DND-41 (cell line): ENCODE measurements at regions not wholly inside any gene's neighbourhood (a gene's known extent, or its start where the extent isn't known, plus 50 kb on each side); places are given as distances from the start of the nearest gene placed in this dataset.

Experiments used
- ATAC-seq: fragments of 200-7000 bp; cut with Tn5 transposase; 3 replicates; pipeline ENCODE4 v1.9.1; 2021; ENCODE audit warnings: low read depth; ENCODE audit not compliant: insufficient read depth
- DNase-seq: peaks from one replicate; pipeline ENCODE4 v3.0.0-alpha.2; 2020
- H2AFZ ChIP-seq: 2 replicates; pipeline ENCODE4 v1.6.0; 2012; ENCODE audit warnings: low read depth, low read length
- H3K27ac ChIP-seq: 2 replicates; pipeline ENCODE4 v1.5.1; 2012; ENCODE audit warnings: low read length, inconsistent platforms
- H3K27me3 ChIP-seq: fragments of 200-600 bp; sonication (generic); 2 replicates; pipeline ENCODE4 v1.6.0; 2012; ENCODE audit warnings: low read length, mild to moderate bottlenecking, inconsistent platforms; ENCODE audit not compliant: insufficient read depth, poor library complexity
- H3K36me3 ChIP-seq: 2 replicates; pipeline ENCODE4 v1.5.1; 2012; ENCODE audit warnings: low read length, inconsistent platforms; ENCODE audit not compliant: insufficient read depth
- H3K4me1 ChIP-seq: 2 replicates; pipeline ENCODE4 v1.5.1; 2012; ENCODE audit warnings: mild to moderate bottlenecking, low read length; ENCODE audit not compliant: insufficient read depth
- H3K4me2 ChIP-seq: 2 replicates; pipeline ENCODE4 v1.6.0; 2012; ENCODE audit warnings: mild to moderate bottlenecking, moderate library complexity, low read length, inconsistent platforms; ENCODE audit not compliant: insufficient read depth
- H3K4me3 ChIP-seq, 2 experiments: fragments of 200-600 bp in 1 of 2; shearing (Covaris generic) in 1 of 2; 2 replicates each; pipeline ENCODE4 v1.5.1; 2012 to 2016; ENCODE audit warnings: inconsistent platforms in 2 of 2, low read length in 2 of 2, mild to moderate bottlenecking in 2 of 2, low read depth in 1 of 2, moderate library complexity in 1 of 2
- H3K79me2 ChIP-seq: 2 replicates; pipeline ENCODE4 v1.6.0; 2012; ENCODE audit warnings: low read length, inconsistent platforms; ENCODE audit not compliant: insufficient read depth
- H3K9ac ChIP-seq: 2 replicates; pipeline ENCODE4 v1.6.0; 2012; ENCODE audit warnings: low read depth, mild to moderate bottlenecking, inconsistent platforms, low read length, moderate library complexity
- H3K9me3 ChIP-seq: 2 replicates; pipeline ENCODE4 v1.5.1; 2012; ENCODE audit warnings: low read length, moderate library complexity, mild to moderate bottlenecking, inconsistent platforms; ENCODE audit not compliant: insufficient read depth, severe bottlenecking
- H4K20me1 ChIP-seq: 2 replicates; pipeline ENCODE4 v1.6.0; 2012; ENCODE audit warnings: low read length; ENCODE audit not compliant: insufficient read depth
- EZH2 ChIP-seq: IDR thresholded peaks from 3 replicates; pipeline ENCODE4 v1.6.1; 2012; ENCODE audit warnings: borderline replicate concordance, low read depth, mild to moderate bottlenecking, moderate library complexity, low read length, inconsistent platforms; ENCODE audit not compliant: severe bottlenecking
- TF ChIP-seq, protein P1 (sequence below): IDR thresholded peaks from 2 replicates; pipeline ENCODE4 v1.5.1; 2012; ENCODE audit warnings: borderline replicate concordance, low read length, moderate library complexity, mild to moderate bottlenecking; ENCODE audit not compliant: poor library complexity, severe bottlenecking; ENCODE audit errors: extremely low read depth

GRCh38 chr15:70194266-70194665 is 96.5 kb upstream of the TLE3 start:
- no peaks in the 10 kb centered on the region for H3K9me3 ChIP-seq
- no peaks in the 10 kb centered on the region for H3K36me3 ChIP-seq
- no peak overlapping the region for H3K4me3 ChIP-seq
- no peaks in the 10 kb centered on the region for H3K27me3 ChIP-seq
- ATAC-seq (no peak), DNase-seq (no peak)
- no peaks in the 10 kb centered on the region for H3K4me1 ChIP-seq
- H3K9ac ChIP-seq, result no peak overlapping the region
- H3K27ac ChIP-seq, result no peak overlapping the region
- H3K4me2 ChIP-seq, result no peak overlapping the region
- no peak overlapping the region for H2AFZ ChIP-seq
- TF ChIP-seq, protein P1, sequence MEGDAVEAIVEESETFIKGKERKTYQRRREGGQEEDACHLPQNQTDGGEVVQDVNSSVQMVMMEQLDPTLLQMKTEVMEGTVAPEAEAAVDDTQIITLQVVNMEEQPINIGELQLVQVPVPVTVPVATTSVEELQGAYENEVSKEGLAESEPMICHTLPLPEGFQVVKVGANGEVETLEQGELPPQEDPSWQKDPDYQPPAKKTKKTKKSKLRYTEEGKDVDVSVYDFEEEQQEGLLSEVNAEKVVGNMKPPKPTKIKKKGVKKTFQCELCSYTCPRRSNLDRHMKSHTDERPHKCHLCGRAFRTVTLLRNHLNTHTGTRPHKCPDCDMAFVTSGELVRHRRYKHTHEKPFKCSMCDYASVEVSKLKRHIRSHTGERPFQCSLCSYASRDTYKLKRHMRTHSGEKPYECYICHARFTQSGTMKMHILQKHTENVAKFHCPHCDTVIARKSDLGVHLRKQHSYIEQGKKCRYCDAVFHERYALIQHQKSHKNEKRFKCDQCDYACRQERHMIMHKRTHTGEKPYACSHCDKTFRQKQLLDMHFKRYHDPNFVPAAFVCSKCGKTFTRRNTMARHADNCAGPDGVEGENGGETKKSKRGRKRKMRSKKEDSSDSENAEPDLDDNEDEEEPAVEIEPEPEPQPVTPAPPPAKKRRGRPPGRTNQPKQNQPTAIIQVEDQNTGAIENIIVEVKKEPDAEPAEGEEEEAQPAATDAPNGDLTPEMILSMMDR, result no peak
- no peak for TF ChIP-seq EZH2
- no peaks in the 10 kb centered on the region for H3K79me2 ChIP-seq
- no peaks in the 10 kb centered on the region for H4K20me1 ChIP-seq

DNA sequence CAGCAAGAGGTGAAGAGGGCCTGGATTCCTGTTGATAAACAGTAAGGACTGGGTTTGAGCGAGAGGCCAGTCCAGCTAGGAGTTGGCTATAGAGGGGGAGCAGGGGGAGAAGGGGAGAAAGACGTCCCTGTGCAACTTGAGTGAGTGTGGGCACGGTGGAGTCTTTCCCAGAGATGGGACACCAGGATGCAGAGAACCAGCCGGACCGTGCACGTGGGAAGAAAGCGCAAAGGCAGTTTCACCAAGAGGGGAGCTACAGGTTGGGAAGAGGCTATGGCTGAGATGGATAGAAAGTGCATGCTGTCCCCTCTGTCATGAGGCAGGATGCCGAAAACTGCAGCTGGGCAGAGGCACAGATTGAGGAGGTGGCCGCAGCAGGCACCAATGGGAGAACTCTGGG is 96.0 kb upstream of the TLE3 start:
- Histone ChIP-seq H3K36me3 (no peaks in the 10 kb centered on the region), H3K27me3 (no peaks in the 10 kb centered on the region), H3K9ac (no peak overlapping the region), H3K4me1 (no peaks in the 10 kb centered on the region), H3K79me2 (no peaks in the 10 kb centered on the region), H3K4me2 (no peak overlapping the region), H4K20me1 (no peaks in the 10 kb centered on the region), H2AFZ (no peak overlapping the region), H3K27ac (no peak overlapping the region), H3K4me3 (no peak overlapping the region), H3K9me3 (no peaks in the 10 kb centered on the region)
- no peak for ATAC-seq
- TF ChIP-seq, protein P1, result no peak
- no peak for TF ChIP-seq EZH2
- DNase-seq, result no peak

GRCh38 chr15:70192490-70192889 is 94.8 kb upstream of the TLE3 start:
- Histone ChIP-seq H3K36me3 (no peaks in the 10 kb centered on the region), H3K4me3 (no peak overlapping the region), H3K9me3 (no peaks in the 10 kb centered on the region), H3K27me3 (no peaks in the 10 kb centered on the region), H3K4me2 (no peak overlapping the region), H3K9ac (no peak overlapping the region), H3K4me1 (no peaks in the 10 kb centered on the region), H3K79me2 (no peaks in the 10 kb centered on the region), H3K27ac (no peak overlapping the region), H4K20me1 (no peaks in the 10 kb centered on the region), H2AFZ (no peak overlapping the region)
- ATAC-seq (no peak), DNase-seq (no peak)
- no peak for TF ChIP-seq EZH2
- TF ChIP-seq, protein P1, result no peak

- Histone ChIP-seq H3K79me2 (no peaks in the 10 kb centered on the region), H3K9me3 (no peaks in the 10 kb centered on the region), H3K27me3 (no peaks in the 10 kb centered on the region), H3K4me1 (no peaks in the 10 kb centered on the region), H4K20me1 (no peaks in the 10 kb centered on the region), H3K9ac (no peak overlapping the region), H2AFZ (no peak overlapping the region), H3K4me2 (no peak overlapping the region), H3K4me3 (no peak overlapping the region), H3K27ac (no peak overlapping the region), H3K36me3 (no peaks in the 10 kb centered on the region)
- DNase-seq, result no peak
- TF ChIP-seq, protein P1, result no peak
- no peak for TF ChIP-seq EZH2
- ATAC-seq, result no peak
Measured at GRCh38 chr15:70192041-70192440, 94.3 kb upstream of the TLE3 start.
